ENCODE measurements at regions not wholly inside any gene's neighbourhood (a gene's known extent, or its start where the extent isn't known, plus 50 kb on each side); places are given as distances from the start of the nearest gene placed in this dataset.

DNA sequence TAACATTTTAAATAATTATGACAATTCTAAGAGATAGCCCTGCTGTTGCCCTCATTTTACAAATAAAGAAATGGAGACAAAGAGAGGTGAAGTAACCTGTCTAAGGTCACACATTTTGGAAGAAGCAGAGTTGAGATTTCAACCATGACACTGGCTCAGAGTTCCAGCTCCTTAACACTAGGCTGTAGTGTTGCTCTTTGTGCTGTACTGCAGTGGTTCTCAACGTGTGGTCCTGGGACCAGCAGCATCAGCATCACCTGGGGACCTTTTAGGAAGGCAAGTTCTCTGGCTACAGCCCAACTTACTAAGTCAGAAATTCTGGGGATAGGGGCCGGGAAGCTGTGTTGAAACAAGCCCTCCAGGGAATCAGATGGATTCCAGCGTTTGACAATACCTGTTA is 62.4 kb upstream of the FERMT1 start:
- no peaks in the 10 kb centered on the region for H3K36me3 ChIP-seq
- peaks cover 0 to 9% (median 0%) of the 10 kb centered on the region in 3 donors for H3K27me3 ChIP-seq
- no peak for TF ChIP-seq EP300 (IDR thresholded peaks at IDR 0.05)
- TF ChIP-seq, protein P1, sequence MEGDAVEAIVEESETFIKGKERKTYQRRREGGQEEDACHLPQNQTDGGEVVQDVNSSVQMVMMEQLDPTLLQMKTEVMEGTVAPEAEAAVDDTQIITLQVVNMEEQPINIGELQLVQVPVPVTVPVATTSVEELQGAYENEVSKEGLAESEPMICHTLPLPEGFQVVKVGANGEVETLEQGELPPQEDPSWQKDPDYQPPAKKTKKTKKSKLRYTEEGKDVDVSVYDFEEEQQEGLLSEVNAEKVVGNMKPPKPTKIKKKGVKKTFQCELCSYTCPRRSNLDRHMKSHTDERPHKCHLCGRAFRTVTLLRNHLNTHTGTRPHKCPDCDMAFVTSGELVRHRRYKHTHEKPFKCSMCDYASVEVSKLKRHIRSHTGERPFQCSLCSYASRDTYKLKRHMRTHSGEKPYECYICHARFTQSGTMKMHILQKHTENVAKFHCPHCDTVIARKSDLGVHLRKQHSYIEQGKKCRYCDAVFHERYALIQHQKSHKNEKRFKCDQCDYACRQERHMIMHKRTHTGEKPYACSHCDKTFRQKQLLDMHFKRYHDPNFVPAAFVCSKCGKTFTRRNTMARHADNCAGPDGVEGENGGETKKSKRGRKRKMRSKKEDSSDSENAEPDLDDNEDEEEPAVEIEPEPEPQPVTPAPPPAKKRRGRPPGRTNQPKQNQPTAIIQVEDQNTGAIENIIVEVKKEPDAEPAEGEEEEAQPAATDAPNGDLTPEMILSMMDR (IDR thresholded peaks at IDR 0.05), result no peak
- no peak for TF ChIP-seq POLR2A (IDR thresholded peaks at IDR 0.05)
- TF ChIP-seq POLR2AphosphoS5 (IDR thresholded peaks at IDR 0.05), result no peak
- WGBS, 5 donors, result 41 to 53% (median 43%) methylated on average over 3 of the region's 3 CpGs
- intact Hi-C loops (cut with DNase I; ENCODE audit: low total_unique reads), result no loop called here
- H3K4me1 ChIP-seq, result no peaks in the 10 kb centered on the region
- DNase-seq, result no peak
- no peak overlapping the region for H3K4me3 ChIP-seq
- H3K27ac ChIP-seq, result no peak overlapping the region
- no peaks in the 10 kb centered on the region for H3K9me3 ChIP-seq

DNA sequence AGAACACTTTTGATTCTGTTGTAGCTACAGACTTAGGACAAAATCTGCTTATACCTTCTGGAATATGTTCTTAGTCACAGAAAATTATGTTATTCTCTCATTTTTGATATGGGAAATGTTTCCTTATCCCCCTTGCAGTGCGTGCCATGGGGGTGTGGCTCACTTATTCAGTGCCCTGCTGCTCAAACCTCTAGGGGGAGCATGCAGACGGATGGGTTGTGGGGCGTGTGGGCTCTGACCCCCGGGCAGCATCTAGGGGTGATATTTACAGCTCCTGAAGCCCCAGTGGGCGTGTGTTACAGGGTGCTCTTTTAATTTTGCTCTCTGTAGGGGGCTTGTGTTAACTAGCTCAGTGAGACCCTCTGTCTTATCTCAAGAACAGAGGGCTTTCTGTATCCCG is 61.3 kb upstream of the FERMT1 start:
- no peak for TF ChIP-seq POLR2A (IDR thresholded peaks at IDR 0.05)
- TF ChIP-seq, protein P1 (IDR thresholded peaks at IDR 0.05), result no peak
- no peak for TF ChIP-seq POLR2AphosphoS5 (IDR thresholded peaks at IDR 0.05)
- TF ChIP-seq EP300 (IDR thresholded peaks at IDR 0.05), result no peak
- DNase-seq, result no peak
- 53 to 78% (median 68%) methylated on average over 6 of the region's 6 CpGs for WGBS, 5 donors

DNA sequence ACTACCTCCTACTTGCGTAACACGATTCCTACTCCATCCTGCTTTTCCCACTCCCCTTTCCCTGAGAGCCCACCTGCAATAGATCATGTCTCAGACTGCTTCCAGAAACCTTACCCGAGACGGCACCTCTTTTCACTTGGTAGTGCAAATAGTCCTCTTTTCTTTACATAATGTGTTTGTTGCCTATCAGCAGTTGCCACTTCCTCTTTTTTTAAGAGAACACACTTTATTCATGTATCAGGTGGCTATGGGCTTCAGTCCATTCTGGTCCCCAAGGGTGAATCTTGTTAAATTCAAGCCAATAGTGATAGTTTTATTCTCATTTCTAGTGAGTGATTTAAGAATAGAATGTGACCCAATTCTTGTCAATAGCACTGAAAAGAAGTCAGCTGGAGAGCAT is 57.7 kb upstream of the FERMT1 start:
- no peak overlapping the region for H3K27ac ChIP-seq
- WGBS, 5 donors, result 57 to 66% (median 60%) methylated on average over 4 of the region's 4 CpGs
- intact Hi-C loops (cut with DNase I; ENCODE audit: low total_unique reads), result no loop called here

More for the DNA sequence above, 61.3 kb upstream of the FERMT1 start:
- no peaks in the 10 kb centered on the region for H3K36me3 ChIP-seq
- no peaks in the 10 kb centered on the region for H3K9me3 ChIP-seq
- no peaks in the 10 kb centered on the region for H3K4me1 ChIP-seq
- H3K27me3 ChIP-seq, result peaks cover 0 to 9% (median 0%) of the 10 kb centered on the region in 3 donors
- intact Hi-C loops (cut with DNase I; ENCODE audit: low total_unique reads), result no loop called here
- H3K27ac ChIP-seq, result no peak overlapping the region
- no peak overlapping the region for H3K4me3 ChIP-seq

DNA sequence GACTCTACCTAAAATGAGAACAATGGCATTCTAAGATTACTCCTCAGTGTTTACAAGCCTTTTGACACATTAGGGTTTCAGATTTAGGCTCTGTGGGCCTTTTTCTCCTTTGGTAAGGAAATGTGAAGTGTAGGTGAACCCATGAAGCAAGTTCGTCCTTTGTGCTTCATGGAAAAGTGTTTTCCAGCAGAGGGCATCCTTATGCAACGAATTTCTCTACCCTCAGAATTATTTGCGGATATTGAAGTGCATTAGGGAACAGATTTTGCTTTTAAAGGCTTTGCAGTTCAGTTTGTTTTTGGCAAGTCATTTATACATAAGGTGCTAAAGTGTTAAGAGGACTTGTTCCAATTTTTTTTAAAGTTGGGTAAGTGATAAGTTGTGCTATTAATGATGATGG is 55.7 kb upstream of the FERMT1 start:
- no peak overlapping the region for H3K4me3 ChIP-seq
- no peaks in the 10 kb centered on the region for H3K4me1 ChIP-seq
- no peak overlapping the region for H3K27ac ChIP-seq
- DNase-seq, result peak in 1 of 2 donors; percentile 71
- H3K27me3 ChIP-seq, result no peaks in the 10 kb centered on the region
- H3K9me3 ChIP-seq, result no peaks in the 10 kb centered on the region
- no peak for TF ChIP-seq POLR2AphosphoS5 (IDR thresholded peaks at IDR 0.05)
- TF ChIP-seq, protein P1 (IDR thresholded peaks at IDR 0.05), result peak in 4 of 7 experiments; percentile 17 to 22 (median 18)
- TF ChIP-seq EP300 (IDR thresholded peaks at IDR 0.05), result no peak
- TF ChIP-seq POLR2A (IDR thresholded peaks at IDR 0.05), result no peak
- intact Hi-C loops (cut with DNase I; ENCODE audit: low total_unique reads), result no loop called here
- no peaks in the 10 kb centered on the region for H3K36me3 ChIP-seq
- WGBS, 5 donors, result 1 to 5% (median 1%) methylated on average over 3 of the region's 3 CpGs

More for the DNA sequence above, 57.7 kb upstream of the FERMT1 start:
- DNase-seq, result no peak
- TF ChIP-seq, protein P1 (IDR thresholded peaks at IDR 0.05), result no peak
- TF ChIP-seq POLR2A (IDR thresholded peaks at IDR 0.05) (no peak), POLR2AphosphoS5 (IDR thresholded peaks at IDR 0.05) (no peak), EP300 (IDR thresholded peaks at IDR 0.05) (no peak)
- H3K4me1 ChIP-seq, result no peaks in the 10 kb centered on the region
- H3K27me3 ChIP-seq, result peaks cover 0 to 9% (median 0%) of the 10 kb centered on the region in 3 donors
- H3K36me3 ChIP-seq, result no peaks in the 10 kb centered on the region
- no peaks in the 10 kb centered on the region for H3K9me3 ChIP-seq
- H3K4me3 ChIP-seq, result no peak overlapping the region
